ENCODE measurements at regions not wholly inside any gene's neighbourhood (a gene's known extent, or its start where the extent isn't known, plus 50 kb on each side); places are given as distances from the start of the nearest gene placed in this dataset.

- TF ChIP-seq MAFK (IDR thresholded peaks at IDR 0.05; ENCODE audit: low read depth, low read length) (no peak), POLR2AphosphoS5 (IDR thresholded peaks at IDR 0.05; ENCODE audit: low read depth, low read length) (no peak), SP2 (IDR thresholded peaks at IDR 0.05; ENCODE audit: low read length) (no peak)
These were observed 1190.8 kb upstream of the AUTS2 start for GRCh38 chr7:68407460-68407859.

All from H1 (cell line).